HFFc6 (cell line): ENCODE measurements at regions not wholly inside any gene's neighbourhood (a gene's known extent, or its start where the extent isn't known, plus 50 kb on each side); places are given as distances from the start of the nearest gene placed in this dataset.

ENCODE experiments used
- DNase-seq: peaks from one replicate; pipeline ENCODE4 v3.0.0-alpha.2; 2018
- H3K27ac Mint-ChIP-seq: 2 replicates; pipeline ENCODE4 v1.8.0; 2020; ENCODE audit warnings: mild to moderate bottlenecking, mixed read lengths
- H3K27me3 Mint-ChIP-seq: 2 replicates; pipeline ENCODE4 v1.8.0; 2021; ENCODE audit warnings: mild to moderate bottlenecking, moderate library complexity, mixed read lengths; ENCODE audit not compliant: insufficient read depth
- H3K36me3 Mint-ChIP-seq: 2 replicates; pipeline ENCODE4 v1.8.0; 2021; ENCODE audit warnings: low read depth, mixed read lengths
- H3K4me1 Mint-ChIP-seq: 2 replicates; pipeline ENCODE4 v1.8.0; 2020; ENCODE audit warnings: low read depth, mixed read lengths
- H3K4me3 Mint-ChIP-seq: 2 replicates; pipeline ENCODE4 v1.8.0; 2020; ENCODE audit warnings: mild to moderate bottlenecking, moderate library complexity, mixed read lengths
- H3K9me3 Mint-ChIP-seq: 2 replicates; pipeline ENCODE4 v1.8.0; 2020; ENCODE audit warnings: mild to moderate bottlenecking, mixed read lengths
- CTCF ChIP-seq: fragments of 200-600 bp; sonication (generic); IDR thresholded peaks from 2 replicates; pipeline ENCODE4 v1.5.0; 2021; ENCODE audit warnings: antibody characterized with exemption, mild to moderate bottlenecking

GRCh38 chrX:482192-482701, 95.5 kb upstream of the PPP2R3B start:
- peaks cover 4% of the 10 kb centered on the region; the same call in 1 of the 2 replicates for H3K27me3 Mint-ChIP-seq
- H3K27ac Mint-ChIP-seq: no peak overlapping the region
- no peak overlapping the region for H3K4me3 Mint-ChIP-seq
- H3K36me3 Mint-ChIP-seq: no peaks in the 10 kb centered on the region; the same call in 1 of the 2 replicates
- no peak for TF ChIP-seq CTCF
- no peak for DNase-seq
- no peaks in the 10 kb centered on the region; the same call in 1 of the 2 replicates for H3K4me1 Mint-ChIP-seq
- peaks cover 19% of the 10 kb centered on the region for H3K9me3 Mint-ChIP-seq

DNA sequence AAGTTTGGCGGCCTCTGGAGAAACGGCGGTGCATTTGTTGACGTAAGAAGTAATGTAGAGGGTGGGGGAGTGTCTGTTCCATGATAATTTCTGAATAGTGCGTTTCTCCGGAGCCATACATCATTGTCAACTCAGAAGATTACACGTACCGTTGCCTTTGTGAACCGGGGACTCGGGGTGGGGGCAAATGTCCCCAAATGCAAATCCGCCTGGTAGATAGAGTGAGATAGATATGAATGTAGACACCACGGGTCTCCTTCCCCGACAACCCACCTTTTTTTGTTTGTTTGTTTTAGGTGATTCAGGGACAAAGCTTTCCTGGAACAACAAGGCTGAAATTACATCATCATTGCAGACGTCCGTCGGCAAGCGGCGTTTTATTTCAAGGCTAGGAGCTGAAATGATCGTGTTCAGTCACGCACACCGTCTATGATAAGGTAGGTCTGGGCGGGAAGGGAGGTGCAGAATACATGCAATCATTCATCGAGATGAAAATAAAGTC, 96.0 kb upstream of the PPP2R3B start:
- DNase-seq: no peak
- H3K4me3 Mint-ChIP-seq: no peak overlapping the region
- peaks cover 4% of the 10 kb centered on the region; the same call in 1 of the 2 replicates for H3K27me3 Mint-ChIP-seq
- no peak for TF ChIP-seq CTCF
- H3K9me3 Mint-ChIP-seq: peaks cover 14% of the 10 kb centered on the region
- H3K27ac Mint-ChIP-seq: no peak overlapping the region
- H3K4me1 Mint-ChIP-seq: no peaks in the 10 kb centered on the region; the same call in 1 of the 2 replicates
- H3K36me3 Mint-ChIP-seq: no peaks in the 10 kb centered on the region

DNA sequence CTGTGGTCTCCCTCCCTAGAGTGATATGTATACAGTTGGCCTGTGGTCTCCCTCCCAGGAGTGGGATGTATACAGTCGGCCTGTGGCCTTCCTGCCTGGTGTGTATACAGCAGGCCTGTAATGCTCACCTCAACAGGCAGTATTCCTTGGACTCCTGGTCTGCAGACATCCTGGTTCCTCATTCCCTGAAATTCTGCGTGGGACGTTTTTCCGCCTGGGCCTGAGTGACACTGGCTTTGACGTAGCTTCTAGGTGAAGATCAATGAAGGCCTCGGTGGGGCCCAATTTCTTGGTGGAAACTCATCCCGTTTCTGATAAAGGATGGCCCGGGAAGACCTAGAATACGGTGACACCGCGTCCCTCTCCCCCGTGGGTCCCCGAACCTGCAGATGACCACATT, 98.7 kb upstream of the PPP2R3B start:
- no peaks in the 10 kb centered on the region for H3K36me3 Mint-ChIP-seq
- H3K4me3 Mint-ChIP-seq: no peak overlapping the region
- peaks cover 9% of the 10 kb centered on the region for H3K27me3 Mint-ChIP-seq
- DNase-seq: no peak
- no peaks in the 10 kb centered on the region; the same call in 1 of the 2 replicates for H3K4me1 Mint-ChIP-seq
- H3K27ac Mint-ChIP-seq: no peak overlapping the region
- no peak for TF ChIP-seq CTCF
- H3K9me3 Mint-ChIP-seq: peaks cover 11% of the 10 kb centered on the region

- H3K27me3 Mint-ChIP-seq: peaks cover 15% of the 10 kb centered on the region
- H3K4me1 Mint-ChIP-seq: no peaks in the 10 kb centered on the region; the same call in 1 of the 2 replicates
- H3K4me3 Mint-ChIP-seq: no peak overlapping the region
- H3K27ac Mint-ChIP-seq: no peak overlapping the region
- H3K36me3 Mint-ChIP-seq: no peaks in the 10 kb centered on the region
- no peak for TF ChIP-seq CTCF
- DNase-seq: no peak
- peaks cover 11% of the 10 kb centered on the region for H3K9me3 Mint-ChIP-seq
Measured at GRCh38 chrX:486325-486724, 99.6 kb upstream of the PPP2R3B start.

DNA sequence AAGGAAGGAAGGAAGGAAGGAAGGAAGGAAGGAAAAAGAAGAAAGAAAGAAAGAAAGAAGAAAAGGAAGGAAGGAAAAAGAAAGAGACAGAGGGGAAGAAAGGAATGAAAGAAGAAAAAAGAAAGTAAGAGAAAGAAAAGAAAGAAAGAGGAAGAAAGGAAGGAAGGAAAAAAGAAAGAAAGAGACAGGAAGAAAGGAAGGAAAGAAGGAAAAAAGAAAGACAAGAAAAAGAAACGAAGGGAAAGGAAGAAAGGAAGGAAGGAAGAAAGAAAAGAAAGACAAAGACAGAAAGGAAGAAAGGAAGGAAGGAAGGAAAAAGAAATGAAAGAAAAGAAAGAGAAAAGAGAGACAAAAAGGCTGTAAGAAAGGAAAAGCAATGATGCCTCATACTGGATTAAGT, 101.1 kb upstream of the PPP2R3B start:
- no peak for DNase-seq

More for the DNA sequence above, 101.1 kb upstream of the PPP2R3B start:
- no peaks in the 10 kb centered on the region for H3K4me1 Mint-ChIP-seq
- H3K27me3 Mint-ChIP-seq: peaks cover 13% of the 10 kb centered on the region
- no peaks in the 10 kb centered on the region for H3K36me3 Mint-ChIP-seq
- H3K27ac Mint-ChIP-seq: no peak overlapping the region
- H3K4me3 Mint-ChIP-seq: no peak overlapping the region
- peaks cover 9% of the 10 kb centered on the region for H3K9me3 Mint-ChIP-seq
- no peak for TF ChIP-seq CTCF
